HG03025 (cell line): ENCODE measurements at regions not wholly inside any gene's neighbourhood (a gene's known extent, or its start where the extent isn't known, plus 50 kb on each side); places are given as distances from the start of the nearest gene placed in this dataset.

ENCODE experiments used
- ATAC-seq: cut with Tn5 transposase; IDR thresholded peaks from one replicate; pipeline ENCODE4 v1.9.1; 2021; ENCODE audit warnings: mild to moderate bottlenecking, moderate library complexity; ENCODE audit not compliant: unreplicated experiment, low FRiP score

- no peak for ATAC-seq
Measured at GRCh38 chr5:98604301-98604700, 169.2 kb upstream of the RGMB start.

GRCh38 chr5:98604721-98605425, 168.6 kb upstream of the RGMB start:
- no peak for ATAC-seq

DNA sequence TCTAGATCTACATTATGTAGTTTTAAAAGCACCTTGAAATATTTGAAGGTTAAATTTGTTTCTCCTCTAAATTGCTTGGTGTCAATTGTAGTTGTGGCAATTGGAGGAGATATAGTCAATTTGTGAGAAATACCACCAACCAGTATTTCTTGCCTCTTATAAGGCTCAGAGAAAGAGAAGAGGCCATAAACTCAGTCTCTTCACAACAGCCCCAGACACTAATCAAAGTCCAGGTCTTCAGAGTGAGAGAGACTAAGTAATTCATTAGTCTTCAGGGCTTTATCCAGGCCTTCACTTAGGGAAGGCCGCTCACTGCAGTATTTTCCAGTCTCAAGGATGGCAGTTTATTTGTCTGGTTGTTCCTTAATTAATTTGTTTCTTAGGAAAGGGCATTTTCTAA, 168.0 kb upstream of the RGMB start:
- no peak for ATAC-seq

DNA sequence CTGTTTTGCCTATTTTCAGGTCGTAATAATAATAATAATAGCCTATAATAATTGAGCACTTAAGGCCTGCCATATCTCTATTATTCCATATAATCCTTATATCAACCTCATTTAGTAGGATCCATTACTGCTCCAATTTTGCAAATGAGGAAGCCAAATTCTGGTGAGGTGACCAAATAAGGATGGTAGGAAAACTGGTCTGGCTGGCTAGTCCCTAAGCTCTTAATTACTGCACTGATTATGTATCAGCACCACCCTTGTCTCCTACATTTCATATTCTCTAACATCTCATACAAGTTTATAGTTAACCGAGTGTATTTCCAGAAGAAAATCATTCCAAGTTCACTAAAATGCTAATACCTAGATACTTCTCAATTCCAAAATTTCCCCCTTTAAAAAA, 166.5 kb upstream of the RGMB start:
- ATAC-seq, result no peak

- no peak for ATAC-seq
Measured at GRCh38 chr5:98608052-98608451, 165.4 kb upstream of the RGMB start.

GRCh38 chr5:98614341-98614740, 159.1 kb upstream of the RGMB start:
- ATAC-seq, result no peak

DNA sequence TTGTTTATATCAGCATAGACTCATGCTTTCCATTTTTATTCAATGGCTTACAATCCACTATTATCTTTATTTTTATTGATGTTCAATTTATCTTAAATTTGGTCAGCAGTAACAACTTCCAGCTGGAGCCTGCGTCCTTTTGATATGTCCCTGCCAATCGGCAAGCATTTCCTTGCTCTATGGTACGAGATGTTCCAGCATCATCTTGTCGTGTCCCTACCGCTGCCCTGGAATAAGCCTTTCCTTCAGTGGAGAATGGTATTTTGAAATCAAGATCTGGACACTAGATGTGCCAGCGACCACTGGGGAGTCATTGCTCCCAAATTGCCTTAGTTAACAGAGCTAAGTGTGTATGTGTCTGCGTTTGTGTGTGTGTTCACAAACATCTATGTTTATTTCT, 151.6 kb upstream of the RGMB start:
- ATAC-seq, result no peak

GRCh38 chr5:98624145-98624880, 149.2 kb upstream of the RGMB start:
- no peak for ATAC-seq

GRCh38 chr5:98627121-98627520, 146.3 kb upstream of the RGMB start:
- ATAC-seq, result no peak

DNA sequence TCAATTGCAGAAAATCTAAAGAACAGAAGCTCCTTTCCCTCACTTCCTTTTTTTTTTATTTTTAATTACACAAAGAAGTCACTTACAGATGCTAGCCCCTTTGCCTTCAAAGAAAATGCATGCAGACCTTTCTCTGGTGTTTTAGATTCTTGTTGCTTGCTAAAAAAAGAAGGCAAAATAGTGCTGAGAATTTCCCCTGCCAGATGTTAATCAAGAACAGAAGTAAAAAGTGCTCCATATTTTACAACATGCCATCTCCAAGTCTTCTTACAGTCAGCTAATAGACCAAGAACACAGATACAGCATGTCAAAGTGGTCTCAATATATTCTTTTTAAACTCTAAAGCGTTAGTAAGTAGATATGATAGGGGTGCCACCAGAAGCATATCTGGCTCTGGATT, 142.8 kb upstream of the RGMB start:
- ATAC-seq, result no peak

DNA sequence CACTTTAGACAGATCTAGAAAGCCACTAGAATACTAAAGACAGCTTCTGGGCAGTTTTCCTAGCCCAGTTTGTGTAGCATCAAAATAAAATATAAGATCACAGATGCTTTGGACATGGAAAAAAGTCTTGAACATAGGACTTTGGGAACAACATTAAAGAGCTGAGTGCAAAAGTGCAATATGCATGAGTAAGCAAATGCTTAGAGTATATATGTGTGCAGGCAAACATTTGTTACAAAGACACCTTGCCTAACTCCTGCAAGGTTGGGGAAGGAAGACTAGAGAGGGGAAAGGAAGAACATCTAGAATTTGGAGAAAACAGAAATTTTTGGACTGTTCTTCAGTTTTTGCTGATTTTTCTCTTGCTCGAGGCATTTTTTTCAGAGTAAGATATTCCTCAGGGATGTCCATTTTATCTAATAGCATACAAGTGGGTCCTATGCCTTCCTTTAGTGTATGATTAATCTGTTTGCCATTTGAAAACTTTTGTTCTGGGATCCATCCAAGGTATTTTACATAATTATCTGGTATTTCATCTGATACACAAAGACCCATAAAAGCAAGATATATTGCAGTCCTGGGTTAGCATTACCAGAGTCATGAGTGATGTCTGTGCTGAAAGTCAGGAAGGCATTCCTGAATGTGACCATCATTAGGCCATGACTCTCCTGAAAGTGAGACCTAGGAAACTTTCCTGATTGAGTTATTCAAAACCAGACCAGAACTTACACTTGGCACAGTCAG, 142.0 kb upstream of the RGMB start:
- ATAC-seq, result no peak

GRCh38 chr5:98635656-98636055, 137.8 kb upstream of the RGMB start:
- ATAC-seq, result no peak

DNA sequence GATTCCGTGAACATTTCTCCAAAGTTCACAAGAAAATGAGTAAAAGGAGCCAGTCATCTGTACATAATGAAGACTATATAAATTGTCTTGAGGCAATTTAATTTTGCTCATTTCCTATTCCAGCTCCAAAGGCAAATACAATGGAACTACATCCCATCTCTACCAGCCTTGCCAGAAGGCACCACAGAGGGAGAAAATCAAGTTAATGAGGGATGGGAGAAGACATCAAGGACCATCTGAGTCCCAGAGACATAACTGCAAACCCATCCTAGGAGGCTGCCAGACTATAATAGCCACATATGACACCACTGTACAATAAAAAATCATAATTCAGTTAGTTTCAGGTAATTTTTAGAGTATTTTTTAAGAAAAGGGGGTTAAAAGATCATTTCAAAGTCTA, 136.3 kb upstream of the RGMB start:
- ATAC-seq, result no peak

- ATAC-seq, result no peak
Measured at GRCh38 chr5:98637557-98637956, 135.9 kb upstream of the RGMB start.

- ATAC-seq, result no peak
Measured at GRCh38 chr5:98638111-98638510, 135.4 kb upstream of the RGMB start.

GRCh38 chr5:98638701-98639100, 134.8 kb upstream of the RGMB start:
- no peak for ATAC-seq

- no peak for ATAC-seq
Measured at GRCh38 chr5:98639274-98639673, 134.2 kb upstream of the RGMB start.

DNA sequence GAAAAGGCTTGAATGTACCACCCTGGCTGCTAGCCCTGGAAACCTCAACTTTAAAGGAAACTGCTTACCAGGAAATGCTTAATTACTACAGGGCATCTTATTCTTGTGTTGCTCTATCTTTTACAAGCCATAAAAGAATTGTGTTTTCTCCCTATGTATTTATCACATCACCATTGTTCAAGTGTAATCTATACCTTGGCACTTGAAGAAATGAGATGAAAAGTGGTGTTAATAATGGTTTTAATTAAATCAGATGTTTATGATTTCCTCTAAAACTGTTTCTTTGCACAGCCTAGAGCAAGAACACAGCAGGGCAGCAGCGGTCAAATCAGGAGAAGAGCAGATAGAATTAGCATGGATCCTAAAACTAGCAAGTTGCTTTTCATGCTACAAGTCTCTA, 131.8 kb upstream of the RGMB start:
- no peak for ATAC-seq

DNA sequence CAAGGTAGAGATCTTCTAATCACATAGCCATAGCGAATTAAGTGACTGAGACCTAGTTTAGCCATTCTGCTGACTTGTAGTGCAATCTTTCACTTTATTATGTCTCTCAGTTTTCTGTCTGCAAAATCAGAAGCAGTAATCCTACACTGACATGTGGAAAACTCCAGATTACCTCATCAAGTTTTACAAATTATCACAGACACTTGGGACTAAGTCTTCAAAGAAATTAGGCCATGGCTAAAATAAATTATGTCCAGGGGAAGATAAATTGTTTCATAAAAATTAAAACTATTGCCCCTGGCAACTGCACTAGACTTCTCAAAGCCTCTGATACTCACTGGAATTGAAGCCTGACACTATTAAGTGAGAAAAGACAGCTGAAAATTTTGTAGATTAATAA, 129.9 kb upstream of the RGMB start:
- ATAC-seq, result no peak

DNA sequence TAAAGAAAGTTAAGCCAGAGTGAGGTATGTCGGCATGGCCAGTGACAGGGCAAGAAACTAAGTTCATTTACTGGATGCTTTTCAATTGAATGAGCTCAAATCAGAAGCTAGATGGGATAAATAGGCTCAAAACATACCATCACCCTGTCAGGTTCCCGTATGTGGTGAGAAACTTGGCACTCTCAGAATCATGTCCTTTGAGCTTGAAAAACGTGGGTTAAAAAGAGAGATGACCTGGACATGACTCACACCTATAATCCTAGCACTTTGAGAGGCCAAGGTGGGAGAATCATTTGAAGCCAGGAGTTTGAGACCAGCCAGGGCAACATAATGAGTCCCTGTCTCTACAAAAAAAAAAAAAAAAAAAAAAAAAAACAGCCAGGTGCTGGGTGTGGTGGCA, 121.7 kb upstream of the RGMB start:
- ATAC-seq, result no peak

GRCh38 chr5:98656125-98656795, 117.2 kb upstream of the RGMB start:
- no peak for ATAC-seq
